Jurkat, Clone E6-1 (cell line): ENCODE measurements at regions not wholly inside any gene's neighbourhood (a gene's known extent, or its start where the extent isn't known, plus 50 kb on each side); places are given as distances from the start of the nearest gene placed in this dataset.
A peak's percentile ranks its signal among the peaks of the same experiment; 100 is the strongest.

Experiments used
- DNase-seq: peaks from one replicate; pipeline ENCODE4 v3.0.0-alpha.2; 2011; ENCODE audit warnings: low read depth, low spot score
- H3K4me3 ChIP-seq: 2 replicates; pipeline ENCODE4 v1.5.1; 2011; ENCODE audit warnings: mild to moderate bottlenecking, low read length, control low read depth, moderate library complexity

- no peak for DNase-seq
- H3K4me3 ChIP-seq, result no peak overlapping the region
Observed at GRCh38 chr1:55717111-55717510, 501.9 kb upstream of the USP24 start.

DNA sequence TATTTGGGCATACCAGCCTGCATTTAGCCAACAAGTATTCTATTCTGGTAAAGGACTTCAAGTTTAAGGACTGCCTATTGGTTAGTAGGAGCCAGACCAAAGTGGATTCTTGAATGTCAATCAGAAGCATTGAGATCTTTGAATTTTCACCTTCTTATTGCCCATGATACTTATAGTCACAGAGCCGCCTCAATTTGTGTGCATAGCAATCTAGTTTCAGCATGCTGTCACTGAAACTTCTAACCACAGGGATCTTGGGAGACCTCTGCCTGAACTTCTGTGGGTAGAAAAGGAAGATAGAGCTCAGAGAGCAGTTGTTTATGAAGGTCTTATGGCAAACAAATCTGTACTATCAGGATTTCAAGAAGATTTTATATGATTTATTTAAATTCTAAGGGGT is 501.4 kb upstream of the USP24 start:
- DNase-seq, result no peak
- no peak overlapping the region for H3K4me3 ChIP-seq

- H3K4me3 ChIP-seq, result no peak overlapping the region
- no peak for DNase-seq
Observed at GRCh38 chr1:55716151-55716550, 501.0 kb upstream of the USP24 start.

- no peak for DNase-seq
- no peak overlapping the region for H3K4me3 ChIP-seq
Observed at GRCh38 chr1:55714230-55714629, 499.1 kb upstream of the USP24 start.

DNA sequence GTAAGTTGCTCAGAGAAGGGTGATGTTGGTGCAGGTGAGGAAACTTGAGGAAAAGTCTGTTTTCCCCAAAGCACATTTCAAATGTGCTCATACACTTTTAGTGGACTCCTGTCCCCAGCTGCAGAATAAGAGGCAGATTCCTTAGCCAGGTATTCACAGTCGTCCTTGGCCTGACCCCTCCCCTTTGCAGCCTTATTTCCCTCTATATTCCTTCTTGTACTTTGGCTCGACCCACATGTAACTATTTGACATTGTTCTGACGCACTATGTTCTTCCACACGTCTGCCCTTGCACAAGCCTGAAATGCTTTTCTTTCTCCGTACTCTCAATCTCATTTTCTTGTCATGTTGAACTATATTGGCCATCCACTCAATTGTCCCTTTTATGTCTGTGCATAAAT is 498.4 kb upstream of the USP24 start:
- H3K4me3 ChIP-seq, result no peak overlapping the region
- no peak for DNase-seq

- DNase-seq, result peak; percentile 41
Observed at GRCh38 chr1:55712148-55712547, 497.0 kb upstream of the USP24 start.

DNA sequence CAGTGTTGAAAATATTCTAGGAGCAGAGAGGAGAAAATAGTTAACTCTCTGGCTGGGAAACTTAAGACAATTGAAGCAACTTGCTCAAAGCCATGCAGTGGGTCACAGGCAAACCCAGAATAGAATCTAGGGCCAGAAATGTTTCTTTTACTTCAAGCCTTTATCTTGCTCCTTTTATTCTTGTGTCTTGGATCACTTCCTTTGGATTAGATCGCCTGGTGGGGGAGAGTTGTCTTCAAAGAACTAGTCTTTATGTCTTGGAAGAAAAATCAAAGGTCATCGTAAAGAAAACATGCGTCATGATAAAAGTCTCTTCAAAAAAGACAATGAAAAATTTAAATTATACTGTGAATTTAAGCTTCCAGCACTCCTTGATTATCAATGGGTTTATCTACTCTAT is 493.6 kb upstream of the USP24 start:
- no peak for DNase-seq
- no peak overlapping the region for H3K4me3 ChIP-seq

More at GRCh38 chr1:55712148-55712547, 497.0 kb upstream of the USP24 start:
- H3K4me3 ChIP-seq, result no peak overlapping the region

DNA sequence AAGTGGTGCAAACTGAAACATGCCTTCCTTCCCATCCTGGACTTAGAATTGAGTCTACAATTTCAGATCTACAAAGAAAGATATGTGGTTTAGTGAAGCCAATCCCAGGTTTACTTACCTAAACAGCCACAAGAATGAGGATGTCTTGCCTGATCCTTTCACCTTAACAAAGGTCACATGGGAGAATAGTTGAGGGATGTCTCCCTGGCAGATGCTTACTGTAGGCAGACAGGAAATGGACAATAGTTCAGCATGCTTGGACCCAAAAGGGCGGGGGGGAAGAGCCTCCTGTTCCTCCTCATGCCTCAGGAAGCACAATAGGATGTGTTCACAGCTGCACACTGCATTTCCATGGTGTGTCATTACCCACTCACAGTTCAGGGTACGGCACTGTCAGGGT is 492.7 kb upstream of the USP24 start:
- no peak overlapping the region for H3K4me3 ChIP-seq

DNA sequence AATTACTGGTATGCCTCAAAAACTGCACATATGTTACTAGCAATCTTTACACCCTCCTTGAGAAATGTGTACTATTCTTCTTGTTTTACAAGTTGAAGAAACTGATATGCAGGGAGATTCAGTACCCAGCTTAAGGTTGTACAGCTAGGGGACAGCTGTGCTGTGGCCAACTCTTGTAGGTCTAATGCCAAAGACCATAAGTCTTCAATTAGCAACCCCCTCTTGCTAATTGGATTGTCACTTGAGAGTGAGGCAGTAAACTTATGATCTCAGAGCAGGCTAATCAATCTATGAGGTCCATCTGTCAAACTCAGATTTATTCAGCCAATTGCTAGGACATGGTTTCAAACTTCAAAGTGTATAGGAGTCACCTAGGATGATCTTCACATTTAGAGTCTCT is 492.0 kb upstream of the USP24 start:
- H3K4me3 ChIP-seq, result no peak overlapping the region
- no peak for DNase-seq

More for the DNA sequence above, 492.7 kb upstream of the USP24 start:
- DNase-seq, result no peak

DNA sequence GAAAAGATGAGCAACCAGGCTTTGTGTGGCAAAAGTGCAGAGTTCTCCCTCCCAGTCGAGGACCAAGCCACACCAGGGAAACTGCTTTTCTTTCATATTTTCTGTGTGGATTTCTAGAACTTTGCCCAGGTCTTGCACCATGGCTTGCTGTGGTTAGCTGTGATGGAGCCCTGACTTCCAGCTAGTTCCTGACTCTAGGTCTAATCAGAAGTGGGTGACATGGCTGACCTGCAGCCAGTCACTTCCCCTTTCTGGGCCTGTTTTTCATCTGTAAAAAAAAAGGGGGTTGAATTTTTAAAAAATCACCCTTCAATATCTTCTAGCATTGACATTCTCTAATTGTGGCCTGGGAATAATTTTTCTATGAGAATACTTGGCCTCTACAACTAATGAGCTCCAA is 491.2 kb upstream of the USP24 start:
- H3K4me3 ChIP-seq, result no peak overlapping the region
- no peak for DNase-seq

DNA sequence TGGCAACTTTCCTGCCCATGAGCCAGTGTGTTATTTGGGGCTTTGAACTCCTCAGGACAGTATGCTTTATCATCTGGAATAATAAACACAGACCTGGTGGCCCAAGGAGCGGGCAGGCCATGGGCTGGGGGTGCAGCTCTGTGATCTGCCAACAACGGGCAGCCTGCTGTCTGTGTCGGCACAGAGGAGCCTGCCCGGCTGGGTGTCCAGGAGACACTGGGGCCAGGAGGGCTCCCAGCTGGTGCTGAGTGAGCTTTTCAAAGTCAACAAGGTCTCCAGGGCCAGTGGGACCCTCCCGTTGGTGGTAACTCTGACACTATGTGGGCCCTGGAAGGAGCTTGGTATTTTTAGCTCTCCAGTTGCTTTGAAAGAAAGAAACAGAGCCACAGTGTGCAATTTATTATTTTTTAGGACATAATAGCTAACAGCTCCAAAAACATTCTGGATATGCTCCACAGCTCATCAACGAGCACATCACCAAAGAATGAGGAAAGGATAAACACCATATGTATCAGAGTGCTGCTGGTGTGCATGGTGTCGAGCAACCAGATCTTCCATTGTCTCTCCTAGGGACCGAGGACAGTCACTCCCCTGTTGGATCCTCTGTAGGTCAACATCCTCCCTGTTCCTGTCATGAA is 488.7 kb upstream of the USP24 start:
- DNase-seq, result no peak
- no peak overlapping the region for H3K4me3 ChIP-seq

GRCh38 chr1:55702064-55702463 is 486.9 kb upstream of the USP24 start:
- peak; percentile 34 for DNase-seq

DNA sequence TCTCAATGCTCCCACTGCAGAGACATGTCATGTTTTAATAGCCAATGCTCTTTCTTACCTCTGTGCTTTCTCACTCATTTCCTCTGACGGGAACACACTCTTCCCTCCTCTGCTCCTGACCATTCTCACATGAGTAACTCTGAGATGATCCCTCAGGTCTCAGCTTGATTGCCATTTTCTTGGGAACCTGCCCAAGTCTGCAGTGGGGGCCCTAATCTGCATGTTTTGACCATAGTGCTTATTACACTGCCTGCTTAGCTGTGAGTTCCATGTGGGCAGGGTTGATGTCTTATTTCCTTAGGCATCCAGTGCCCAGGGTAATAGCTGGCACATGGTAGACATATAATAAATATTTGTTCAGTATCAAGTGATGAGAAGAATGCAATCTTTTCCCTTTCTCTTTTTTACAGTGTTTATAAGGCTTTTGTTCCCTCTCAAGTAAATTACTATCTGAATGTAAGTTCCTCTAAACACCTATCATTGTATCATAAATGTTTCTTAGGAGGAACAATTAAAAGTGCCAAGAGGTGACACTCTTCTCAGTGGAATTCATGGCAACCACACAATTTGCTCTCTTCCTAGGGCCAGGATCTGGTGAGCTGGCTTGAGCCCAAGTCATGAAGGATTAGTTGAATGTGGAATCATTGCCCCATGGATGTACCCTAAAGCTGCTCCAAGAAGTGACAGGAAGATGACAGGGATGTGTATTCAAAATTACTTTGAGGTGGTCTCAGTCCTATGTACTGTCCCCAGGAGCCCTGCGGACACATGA is 485.4 kb upstream of the USP24 start:
- no peak overlapping the region for H3K4me3 ChIP-seq
- no peak for DNase-seq

More at GRCh38 chr1:55702064-55702463, 486.9 kb upstream of the USP24 start:
- H3K4me3 ChIP-seq, result no peak overlapping the region

- DNase-seq, result no peak
- H3K4me3 ChIP-seq, result no peak overlapping the region
Observed at GRCh38 chr1:55699228-55699627, 484.1 kb upstream of the USP24 start.

- DNase-seq, result no peak
- no peak overlapping the region for H3K4me3 ChIP-seq
Observed at GRCh38 chr1:55697997-55698535, 482.9 kb upstream of the USP24 start.

DNA sequence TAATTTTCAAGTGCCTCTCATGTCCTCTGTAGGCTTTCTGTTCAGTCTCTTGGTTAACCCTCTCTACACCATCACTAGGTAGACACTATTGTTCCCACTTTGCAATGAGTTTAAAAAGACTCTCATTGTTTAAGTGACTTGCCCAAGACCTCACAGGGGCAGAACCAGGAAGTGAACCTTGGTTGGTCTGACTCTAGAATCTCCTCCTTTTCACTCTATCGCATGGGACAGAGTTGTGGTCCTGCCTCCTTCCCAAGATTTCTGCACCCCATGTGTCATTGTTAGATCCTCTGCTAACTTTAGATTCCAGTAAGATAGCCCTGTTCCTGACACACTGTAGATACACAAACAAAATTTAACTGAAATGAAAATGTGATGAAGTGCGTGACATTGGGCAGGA is 481.7 kb upstream of the USP24 start:
- H3K4me3 ChIP-seq, result no peak overlapping the region
- no peak for DNase-seq

- DNase-seq, result no peak
- H3K4me3 ChIP-seq, result no peak overlapping the region
Observed at GRCh38 chr1:55696181-55696754, 481.1 kb upstream of the USP24 start.

DNA sequence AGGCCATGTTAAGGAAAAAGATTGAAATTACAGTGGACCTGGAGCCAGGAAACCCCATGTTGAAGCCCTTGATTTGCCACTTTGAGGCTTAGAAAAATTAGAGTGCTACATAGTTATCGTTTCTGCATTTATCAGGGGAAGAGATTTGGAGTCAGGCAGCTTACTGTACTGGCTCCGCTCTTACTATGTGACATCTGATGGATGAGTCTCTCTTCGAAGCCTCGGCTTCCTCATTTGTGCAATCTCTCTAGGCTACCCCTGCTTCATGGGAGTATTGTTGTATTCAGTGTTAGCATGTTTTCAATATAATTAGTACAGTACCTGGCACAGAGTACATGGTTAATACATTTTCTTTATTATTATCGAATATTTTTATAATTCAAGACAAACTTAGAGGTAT is 480.4 kb upstream of the USP24 start:
- no peak overlapping the region for H3K4me3 ChIP-seq
- no peak for DNase-seq

DNA sequence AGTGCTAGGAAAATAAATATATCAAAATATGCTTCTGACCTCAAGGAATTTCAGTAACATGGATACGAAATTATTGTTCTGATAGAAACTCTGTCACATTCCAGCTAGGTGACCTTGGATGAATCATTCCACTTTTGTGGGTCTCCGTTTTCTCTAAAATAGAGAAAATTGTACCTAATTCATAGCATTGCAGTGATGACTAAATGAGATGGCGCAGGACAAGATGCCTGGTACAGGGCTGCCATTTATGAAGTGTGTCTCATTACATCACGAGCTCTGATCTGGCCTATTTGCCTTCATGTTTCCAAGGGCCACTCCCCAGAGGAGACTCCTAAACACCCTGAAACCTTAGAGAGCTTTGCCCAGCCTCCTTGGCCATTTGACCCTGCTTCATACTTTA is 480.0 kb upstream of the USP24 start:
- no peak for DNase-seq
- H3K4me3 ChIP-seq, result no peak overlapping the region

DNA sequence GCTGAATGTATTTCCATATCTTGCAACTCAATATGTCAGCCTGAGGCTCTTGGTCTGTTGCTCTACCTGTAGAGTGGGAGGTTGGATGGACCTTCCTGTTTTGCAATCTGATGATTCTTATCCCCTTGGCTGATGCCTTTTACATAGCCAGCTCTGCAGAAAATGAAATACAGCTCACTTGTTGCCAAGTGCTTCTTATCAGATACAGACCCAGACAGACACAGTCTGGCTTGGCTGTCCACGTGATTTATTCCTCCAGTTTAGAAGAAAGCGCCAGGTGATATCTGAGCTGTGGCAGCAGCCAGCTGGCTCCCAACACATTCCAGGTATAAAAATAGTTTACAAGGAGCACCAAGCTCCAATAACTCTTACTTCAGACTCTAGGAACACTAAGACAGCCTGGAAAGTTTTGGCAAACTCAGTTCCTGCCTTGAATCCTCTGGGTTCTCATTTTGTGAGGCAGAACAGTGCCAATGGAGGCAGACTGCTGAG is 479.2 kb upstream of the USP24 start:
- H3K4me3 ChIP-seq, result no peak overlapping the region
- DNase-seq, result no peak
